Activated CD4-positive, alpha-beta memory T cell treated with anti-CD3 and anti-CD28 coated beads, Interleukin-2, amount 10 ng/mL, durations not matched to agents 7 days and 5 days (primary cell): ENCODE measurements at regions not wholly inside any gene's neighbourhood (a gene's known extent, or its start where the extent isn't known, plus 50 kb on each side); places are given as distances from the start of the nearest gene placed in this dataset.
"Not testable (repeated sequence)": the region's sequence is repeated elsewhere in the genome, so short reads cannot be mapped to it uniquely, and the experiment has no call there.

Experiments used
- CTCF ChIA-PET: fragments of 350-600 bp; sonication (Branson Sonifier 250); formaldehyde crosslinking; loops from one replicate; lab custom pipeline; 2021; ENCODE audit warnings: antibody characterized with exemption, inconsistent platforms; lab: Charles Lee
- POLR2A ChIA-PET: fragments of 350-600 bp; sonication (Branson Sonifier 250); formaldehyde crosslinking; loops from one replicate; lab custom pipeline; 2021; ENCODE audit warnings: antibody characterized with exemption; lab: Charles Lee
- DNase-seq: peaks from one replicate; pipeline ENCODE4 v3.0.0-alpha.2; 2020
- H3K27ac Mint-ChIP-seq: one replicate; pipeline ENCODE4 v1.8.0; 2021; ENCODE audit warnings: mild to moderate bottlenecking, mixed read lengths
- H3K27me3 Mint-ChIP-seq: one replicate; pipeline ENCODE4 v1.8.0; 2021; ENCODE audit warnings: mixed read lengths
- H3K36me3 Mint-ChIP-seq: one replicate; pipeline ENCODE4 v1.8.0; 2021; ENCODE audit warnings: low read depth, mixed read lengths
- H3K4me1 Mint-ChIP-seq: one replicate; pipeline ENCODE4 v1.8.0; 2021; ENCODE audit warnings: mixed read lengths
- H3K4me3 Mint-ChIP-seq: one replicate; pipeline ENCODE4 v1.8.0; 2021; ENCODE audit warnings: mild to moderate bottlenecking, mixed read lengths
- H3K9me3 Mint-ChIP-seq: one replicate; pipeline ENCODE4 v1.8.0; 2021; ENCODE audit warnings: mixed read lengths

DNA sequence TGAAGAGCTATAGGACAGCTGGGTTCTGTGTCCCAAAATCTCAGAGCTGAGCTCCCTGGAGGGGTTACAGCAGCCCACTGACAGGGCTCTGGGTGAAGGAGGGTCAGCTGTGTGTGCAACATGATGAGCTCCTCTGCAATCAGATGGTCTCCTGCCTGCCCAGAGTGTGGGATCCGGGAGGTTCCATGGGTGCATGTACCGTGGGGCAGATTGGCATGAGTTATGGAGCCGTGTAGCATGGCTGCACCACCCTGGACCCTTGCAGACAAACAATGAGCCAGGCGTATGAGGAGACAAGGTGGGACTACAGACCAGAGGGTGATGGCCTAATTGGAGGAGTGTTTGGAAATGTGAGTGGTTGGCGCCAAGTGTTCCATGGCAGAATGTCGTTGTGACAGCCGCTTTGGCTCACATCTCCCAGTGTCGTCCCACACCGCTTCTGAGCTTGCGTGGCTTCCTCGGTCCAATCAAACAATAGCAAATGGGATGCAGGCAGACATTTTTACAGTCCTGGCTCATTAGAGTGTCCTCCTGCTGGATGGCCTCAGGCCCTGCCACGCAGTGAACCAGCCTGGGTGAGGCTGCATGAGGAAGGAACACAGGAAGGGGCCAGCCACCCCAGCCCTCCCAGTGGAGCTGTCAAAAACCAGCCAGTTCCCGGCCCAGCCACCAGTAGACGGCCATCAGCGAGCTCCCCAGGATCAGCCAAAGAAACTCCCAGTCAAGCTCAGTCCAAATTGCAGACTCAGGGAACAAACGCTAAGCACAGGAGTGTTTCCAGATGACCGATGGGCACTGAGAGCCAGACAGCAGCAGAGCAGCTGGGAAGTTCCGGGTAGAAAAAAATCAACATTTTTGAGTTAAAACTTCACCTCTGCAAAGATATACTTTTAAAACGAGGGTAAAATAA lies 1066.9 kb downstream of the BRD1 start:
- Mint-ChIP-seq H3K4me3 (no peak overlapping the region), H3K27me3 (no peaks in the 10 kb centered on the region), H3K4me1 (no peaks in the 10 kb centered on the region), H3K36me3 (no peaks in the 10 kb centered on the region), H3K9me3 (no peaks in the 10 kb centered on the region), H3K27ac (no peak overlapping the region)
- POLR2A ChIA-PET = no interaction called here
- CTCF ChIA-PET = no interaction called here
- DNase-seq = peak; percentile 4

GRCh38 chr22:48758881-48759875 lies 1068.5 kb downstream of the BRD1 start:
- DNase-seq = peak; percentile 8
- CTCF ChIA-PET = no interaction called here
- Mint-ChIP-seq H3K9me3 (peaks cover 1% of the 10 kb centered on the region), H3K27me3 (no peaks in the 10 kb centered on the region), H3K36me3 (no peaks in the 10 kb centered on the region), H3K27ac (no peak overlapping the region), H3K4me1 (no peaks in the 10 kb centered on the region), H3K4me3 (no peak overlapping the region)
- POLR2A ChIA-PET = no interaction called here

- peaks cover 4% of the 10 kb centered on the region for H3K9me3 Mint-ChIP-seq
- no peaks in the 10 kb centered on the region for H3K27me3 Mint-ChIP-seq
- no peaks in the 10 kb centered on the region for H3K36me3 Mint-ChIP-seq
- no peak overlapping the region for H3K27ac Mint-ChIP-seq
- ChIA-PET POLR2A (no interaction called here), CTCF (no interaction called here)
- H3K4me3 Mint-ChIP-seq = no peak overlapping the region
- no peaks in the 10 kb centered on the region for H3K4me1 Mint-ChIP-seq
- DNase-seq = peak; percentile 10
Measured at GRCh38 chr22:48757985-48758561, 1069.6 kb downstream of the BRD1 start.

GRCh38 chr22:48757581-48757980 lies 1070.1 kb downstream of the BRD1 start:
- CTCF ChIA-PET = no interaction called here
- H3K9me3 Mint-ChIP-seq = peaks cover 4% of the 10 kb centered on the region
- H3K27ac Mint-ChIP-seq = no peak overlapping the region
- peak; percentile 7 for DNase-seq
- no peaks in the 10 kb centered on the region for H3K36me3 Mint-ChIP-seq
- H3K4me1 Mint-ChIP-seq = no peaks in the 10 kb centered on the region
- POLR2A ChIA-PET = no interaction called here
- no peaks in the 10 kb centered on the region for H3K27me3 Mint-ChIP-seq
- H3K4me3 Mint-ChIP-seq = no peak overlapping the region

GRCh38 chr22:48757135-48757534 lies 1070.5 kb downstream of the BRD1 start:
- H3K36me3 Mint-ChIP-seq, H3K27me3 Mint-ChIP-seq, POLR2A ChIA-PET, CTCF ChIA-PET, H3K4me1 Mint-ChIP-seq, H3K4me3 Mint-ChIP-seq, DNase-seq, H3K9me3 Mint-ChIP-seq, H3K27ac Mint-ChIP-seq: not testable (repeated sequence)

DNA sequence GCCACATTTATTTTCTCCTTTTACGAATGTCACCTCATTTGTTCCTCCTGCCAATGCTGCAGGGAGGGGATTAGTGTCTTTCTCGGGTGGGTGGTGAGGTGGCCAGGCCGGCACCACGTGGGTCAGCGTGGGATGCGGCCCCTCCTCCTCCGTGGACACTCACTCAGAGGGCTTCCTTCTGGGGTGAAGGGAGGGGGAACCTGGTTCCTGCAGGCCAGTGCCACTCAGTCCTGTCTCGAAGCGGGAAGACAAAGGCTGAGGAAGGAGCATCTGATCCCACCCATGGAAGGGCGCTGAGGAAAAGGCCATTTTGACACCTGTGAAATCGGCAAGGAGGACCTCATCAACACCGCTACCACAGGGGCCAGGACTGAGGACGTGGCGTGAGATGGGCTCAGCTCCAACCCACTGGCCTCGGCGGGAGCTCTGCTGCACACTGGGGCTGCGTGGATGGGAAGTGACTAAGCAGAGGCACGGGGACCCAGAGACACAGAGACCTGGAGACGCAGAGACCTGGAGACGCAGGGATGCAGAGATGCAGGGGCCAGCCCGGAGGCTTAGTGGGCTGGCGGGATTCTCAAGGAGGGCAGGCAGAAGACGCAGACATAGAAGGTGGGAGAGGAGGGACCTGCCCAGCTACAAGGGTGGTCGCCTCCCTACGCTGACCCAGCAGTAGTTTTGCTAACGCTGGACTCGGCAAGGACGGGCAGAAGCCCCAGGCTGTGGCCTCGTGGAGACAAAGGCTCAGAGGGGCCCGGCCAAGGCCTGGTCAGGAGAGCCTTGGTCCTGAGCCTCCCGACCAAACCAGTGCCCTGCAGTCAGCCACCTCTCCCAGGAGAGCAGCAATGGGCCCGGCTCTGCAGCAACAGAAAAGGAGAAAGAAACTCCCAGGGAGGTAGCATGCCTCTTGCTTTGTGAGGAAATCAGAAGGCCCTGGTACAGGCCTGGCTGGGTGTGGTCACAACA lies 1071.2 kb downstream of the BRD1 start:
- no peaks in the 10 kb centered on the region for H3K4me1 Mint-ChIP-seq
- POLR2A ChIA-PET = no interaction called here
- peaks cover 4% of the 10 kb centered on the region for H3K9me3 Mint-ChIP-seq

GRCh38 chr22:48755059-48755949 lies 1072.4 kb downstream of the BRD1 start:
- Mint-ChIP-seq H3K27me3 (no peaks in the 10 kb centered on the region), H3K9me3 (peaks cover 4% of the 10 kb centered on the region), H3K27ac (no peak overlapping the region), H3K4me1 (no peaks in the 10 kb centered on the region), H3K4me3 (no peak overlapping the region), H3K36me3 (no peaks in the 10 kb centered on the region)
- ChIA-PET CTCF (no interaction called here), POLR2A (no interaction called here)
- peak; percentile 9 for DNase-seq

More for the DNA sequence above, 1071.2 kb downstream of the BRD1 start:
- no peak overlapping the region for H3K4me3 Mint-ChIP-seq
- no peaks in the 10 kb centered on the region for H3K27me3 Mint-ChIP-seq
- no peaks in the 10 kb centered on the region for H3K36me3 Mint-ChIP-seq
- CTCF ChIA-PET = no interaction called here
- peak; percentile 4 for DNase-seq
- H3K27ac Mint-ChIP-seq = no peak overlapping the region

DNA sequence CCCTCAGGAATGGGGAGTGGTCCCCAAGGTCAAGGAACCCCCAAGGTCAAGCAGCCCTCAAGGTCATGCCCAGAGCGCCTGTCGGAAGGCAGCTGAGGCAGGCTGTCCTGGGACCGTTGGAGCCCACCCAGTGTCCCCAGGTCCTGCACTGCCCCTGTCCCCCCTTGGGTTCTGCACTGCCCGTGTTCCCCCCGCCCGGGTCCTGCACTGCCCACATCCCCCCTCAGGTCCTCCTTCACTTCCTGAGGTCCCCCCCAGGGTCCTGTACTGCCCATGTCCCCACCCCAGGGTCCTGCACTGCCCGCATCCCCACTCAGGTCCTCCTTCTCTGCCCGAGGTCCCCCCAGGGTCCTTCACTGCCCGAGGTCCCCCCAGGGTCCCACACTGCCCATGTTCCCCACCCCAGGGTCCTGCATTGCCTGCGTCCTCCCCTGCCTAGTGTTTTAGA lies 1073.0 kb downstream of the BRD1 start:
- CTCF ChIA-PET = no interaction called here
- H3K36me3 Mint-ChIP-seq = no peaks in the 10 kb centered on the region
- no peaks in the 10 kb centered on the region for H3K27me3 Mint-ChIP-seq
- H3K4me3 Mint-ChIP-seq = no peak overlapping the region
- H3K9me3 Mint-ChIP-seq = peaks cover 4% of the 10 kb centered on the region
- POLR2A ChIA-PET = no interaction called here
- H3K4me1 Mint-ChIP-seq = no peaks in the 10 kb centered on the region
- H3K27ac Mint-ChIP-seq = no peak overlapping the region
- peak; percentile 4 for DNase-seq

- Mint-ChIP-seq H3K4me3 (no peak overlapping the region), H3K27me3 (no peaks in the 10 kb centered on the region), H3K36me3 (no peaks in the 10 kb centered on the region), H3K9me3 (peaks cover 4% of the 10 kb centered on the region), H3K27ac (no peak overlapping the region), H3K4me1 (no peaks in the 10 kb centered on the region)
- DNase-seq = peak; percentile 2
- ChIA-PET POLR2A (no interaction called here), CTCF (no interaction called here)
Measured at GRCh38 chr22:48753752-48754517, 1073.7 kb downstream of the BRD1 start.

GRCh38 chr22:48753381-48753730 lies 1074.3 kb downstream of the BRD1 start:
- no peaks in the 10 kb centered on the region for H3K27me3 Mint-ChIP-seq
- peaks cover 4% of the 10 kb centered on the region for H3K9me3 Mint-ChIP-seq
- POLR2A ChIA-PET = no interaction called here
- no peaks in the 10 kb centered on the region for H3K36me3 Mint-ChIP-seq
- H3K4me3 Mint-ChIP-seq = no peak overlapping the region
- H3K27ac Mint-ChIP-seq = no peak overlapping the region
- CTCF ChIA-PET = no interaction called here
- peak; percentile 1 for DNase-seq
- H3K4me1 Mint-ChIP-seq = no peaks in the 10 kb centered on the region
